KMS-11 (cell line): ENCODE measurements at regions not wholly inside any gene's neighbourhood (a gene's known extent, or its start where the extent isn't known, plus 50 kb on each side); places are given as distances from the start of the nearest gene placed in this dataset.

Experiments used
- H2AFZ ChIP-seq: fragments of 200-600 bp; sonication (generic); 2 replicates; pipeline ENCODE4 v1.6.1; 2016; ENCODE audit warnings: antibody characterized with exemption, mixed run types, low read depth
- H3K27ac ChIP-seq: fragments of 200-600 bp; sonication (generic); 2 replicates; pipeline ENCODE4 v1.6.1; 2016; ENCODE audit warnings: mild to moderate bottlenecking, mixed run types
- H3K27me3 ChIP-seq: fragments of 200-600 bp; sonication (generic); 2 replicates; pipeline ENCODE4 v1.6.1; 2017; ENCODE audit warnings: mild to moderate bottlenecking, low read depth, mixed run types, moderate library complexity; ENCODE audit not compliant: insufficient read depth
- H3K36me3 ChIP-seq: fragments of 200-600 bp; sonication (generic); 2 replicates; pipeline ENCODE4 v1.6.1; 2017; ENCODE audit warnings: mild to moderate bottlenecking, mixed run types; ENCODE audit not compliant: insufficient read depth
- H3K4me1 ChIP-seq: fragments of 200-600 bp; sonication (generic); 2 replicates; pipeline ENCODE4 v1.6.1; 2016; ENCODE audit warnings: mild to moderate bottlenecking, low read depth, mixed run types; ENCODE audit not compliant: poor library complexity, severe bottlenecking
- H3K4me2 ChIP-seq: fragments of 200-600 bp; sonication (generic); 2 replicates; pipeline ENCODE4 v1.7.0; 2016; ENCODE audit warnings: mild to moderate bottlenecking, mixed run types
- H3K4me3 ChIP-seq: fragments of 200-600 bp; sonication (generic); IDR thresholded peaks from 2 replicates; pipeline ENCODE4 v1.6.1; 2017; ENCODE audit warnings: low read depth, low read length, mixed read lengths; ENCODE audit not compliant: insufficient read depth
- H3K79me2 ChIP-seq: fragments of 200-600 bp; sonication (generic); 2 replicates; pipeline ENCODE4 v1.6.1; 2016; ENCODE audit warnings: low read depth, mixed run types; ENCODE audit not compliant: insufficient read depth
- H3K9ac ChIP-seq: fragments of 200-600 bp; sonication (generic); 2 replicates; pipeline ENCODE4 v1.6.1; 2016; ENCODE audit warnings: mild to moderate bottlenecking, mixed run types
- H4K20me1 ChIP-seq: fragments of 200-600 bp; sonication (generic); 2 replicates; pipeline ENCODE4 v1.6.1; 2016; ENCODE audit warnings: mild to moderate bottlenecking, mixed run types; ENCODE audit not compliant: insufficient read depth
- CTCF ChIP-seq: fragments of 200-600 bp; sonication (generic); conservative IDR thresholded peaks from 2 replicates; pipeline ENCODE4 v1.6.1; 2017; ENCODE audit warnings: low read depth, mild to moderate bottlenecking, antibody characterized with exemption, low read length, moderate library complexity, mixed read lengths

- Histone ChIP-seq H2AFZ (no peak overlapping the region), H3K4me1 (no peaks in the 10 kb centered on the region), H3K4me3 (no peak overlapping the region), H3K27me3 (no peaks in the 10 kb centered on the region), H3K36me3 (no peaks in the 10 kb centered on the region), H3K27ac (no peak overlapping the region), H3K79me2 (no peaks in the 10 kb centered on the region), H3K9ac (no peak overlapping the region), H4K20me1 (no peaks in the 10 kb centered on the region), H3K4me2 (no peak overlapping the region)
- TF ChIP-seq CTCF = no peak
Observed at GRCh38 chr6:14217728-14218518, 100.4 kb downstream of the CD83 start.

- H3K4me2 ChIP-seq = no peak overlapping the region
- no peak for TF ChIP-seq CTCF
- H2AFZ ChIP-seq = no peak overlapping the region
Observed at GRCh38 chr6:14218519-14218800, 100.9 kb downstream of the CD83 start.

GRCh38 chr6:14221564-14222279, 104.2 kb downstream of the CD83 start:
- no peak overlapping the region for H3K4me2 ChIP-seq
- H2AFZ ChIP-seq = no peak overlapping the region
- TF ChIP-seq CTCF = no peak
- no peak overlapping the region for H3K4me3 ChIP-seq
- H4K20me1 ChIP-seq = no peaks in the 10 kb centered on the region
- H3K4me1 ChIP-seq = no peaks in the 10 kb centered on the region
- no peaks in the 10 kb centered on the region for H3K36me3 ChIP-seq
- H3K79me2 ChIP-seq = no peaks in the 10 kb centered on the region
- H3K9ac ChIP-seq = no peak overlapping the region
- H3K27me3 ChIP-seq = no peaks in the 10 kb centered on the region
- H3K27ac ChIP-seq = no peak overlapping the region

More at GRCh38 chr6:14218519-14218800, 100.9 kb downstream of the CD83 start:
- H3K27me3 ChIP-seq = no peaks in the 10 kb centered on the region
- no peak overlapping the region for H3K4me3 ChIP-seq
- H3K79me2 ChIP-seq = no peaks in the 10 kb centered on the region
- H3K27ac ChIP-seq = no peak overlapping the region
- H3K9ac ChIP-seq = no peak overlapping the region
- no peaks in the 10 kb centered on the region for H3K36me3 ChIP-seq
- H3K4me1 ChIP-seq = no peaks in the 10 kb centered on the region
- H4K20me1 ChIP-seq = no peaks in the 10 kb centered on the region

- H3K4me1 ChIP-seq = no peaks in the 10 kb centered on the region
- H4K20me1 ChIP-seq = no peaks in the 10 kb centered on the region
- H3K36me3 ChIP-seq = no peaks in the 10 kb centered on the region
- no peak overlapping the region for H3K27ac ChIP-seq
- no peaks in the 10 kb centered on the region for H3K79me2 ChIP-seq
- TF ChIP-seq CTCF = no peak
- H2AFZ ChIP-seq = no peak overlapping the region
- no peak overlapping the region for H3K9ac ChIP-seq
- no peaks in the 10 kb centered on the region for H3K27me3 ChIP-seq
- no peak overlapping the region for H3K4me2 ChIP-seq
- no peak overlapping the region for H3K4me3 ChIP-seq
Observed at GRCh38 chr6:14222956-14223355, 105.4 kb downstream of the CD83 start.
